ENCODE measurements at regions not wholly inside any gene's neighbourhood (a gene's known extent, or its start where the extent isn't known, plus 50 kb on each side); places are given as distances from the start of the nearest gene placed in this dataset.

DNA sequence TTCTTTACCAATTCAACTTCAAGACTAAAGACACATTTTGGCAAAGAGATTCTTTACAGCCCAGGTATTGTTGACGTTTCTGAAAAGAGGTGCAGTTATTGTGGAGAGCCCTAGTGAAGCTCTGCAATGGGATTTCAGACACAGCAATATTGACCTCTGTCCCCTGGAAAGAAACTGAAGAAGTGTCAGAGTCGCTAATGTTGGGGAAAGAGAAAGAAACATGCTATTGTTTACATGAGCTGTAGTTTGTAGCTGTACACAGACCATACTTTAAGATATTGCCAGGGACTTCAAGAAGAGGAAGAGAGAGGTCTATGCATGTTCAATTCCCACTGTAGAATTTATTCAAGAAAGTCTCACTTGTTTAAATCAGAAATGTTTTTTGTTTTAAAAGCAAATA, 497.3 kb upstream of the BOD1L1 start:
- Histone ChIP-seq H3K27ac (ENCODE audit: low read length) (no peak overlapping the region), H3K4me2 (ENCODE audit: low read depth, low read length) (no peak overlapping the region), H3K9ac (ENCODE audit: low read length) (no peak overlapping the region)

DNA sequence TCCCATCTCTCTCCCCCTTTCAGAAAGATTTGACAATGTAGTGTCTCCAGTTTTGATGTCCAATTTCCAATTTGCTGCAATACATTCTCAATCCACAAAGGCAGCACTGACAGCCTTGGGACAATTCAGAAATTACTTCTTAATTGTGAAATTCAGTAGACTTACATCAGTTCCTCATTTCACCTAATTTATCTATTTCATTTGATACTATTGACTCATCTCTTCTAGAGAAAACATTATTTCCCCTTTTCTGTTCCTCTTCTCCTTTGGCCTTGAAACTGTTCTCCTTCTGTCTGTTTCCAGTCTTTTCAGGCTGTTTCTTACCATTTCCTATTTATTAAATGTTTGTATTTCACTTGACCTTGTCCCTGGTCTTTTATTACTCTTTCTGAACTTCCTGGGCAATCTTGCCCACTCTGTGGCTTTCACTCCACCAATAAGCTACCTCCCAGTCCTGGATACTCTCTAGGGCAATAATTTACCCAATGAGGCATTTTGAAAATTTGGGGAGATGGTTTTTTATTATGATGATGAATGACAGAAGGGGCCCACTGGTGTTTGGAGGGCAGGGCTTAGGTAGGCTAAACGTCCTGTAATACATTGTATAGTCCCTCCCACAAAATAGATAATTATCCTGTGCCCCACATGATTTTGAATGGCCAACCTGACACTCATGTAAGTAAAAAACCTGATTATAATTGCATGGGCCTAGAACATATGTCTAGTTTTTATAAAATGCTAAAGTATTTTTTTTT, 498.0 kb upstream of the BOD1L1 start:
- Histone ChIP-seq H3K9me3 (replicated peaks; ENCODE audit: insufficient read depth, low read length) (no peaks in the 10 kb centered on the region), H3K36me3 (replicated peaks; ENCODE audit: insufficient read depth, low read length) (no peaks in the 10 kb centered on the region)

More for the DNA sequence above, 497.3 kb upstream of the BOD1L1 start:
- Histone ChIP-seq H3F3A (ENCODE audit: insufficient read depth, low read length) (no peaks in the 10 kb centered on the region), H3K36me3 (replicated peaks; ENCODE audit: insufficient read depth, low read length) (no peaks in the 10 kb centered on the region), H3K4me3 (ENCODE audit: low read length) (no peak overlapping the region), H2AFZ (ENCODE audit: low read length) (no peak overlapping the region), H3K79me2 (ENCODE audit: low read length) (no peaks in the 10 kb centered on the region), H4K20me1 (ENCODE audit: insufficient read depth, low read length) (no peaks in the 10 kb centered on the region), H3K4me1 (ENCODE audit: low read length) (no peaks in the 10 kb centered on the region; the same call in 1 of the 2 replicates), H3K9me2 (replicated peaks; ENCODE audit: insufficient read depth, low read length) (no peaks in the 10 kb centered on the region), H3K27me3 (replicated peaks; ENCODE audit: insufficient read depth, low read length) (no peaks in the 10 kb centered on the region), H3K9me3 (replicated peaks; ENCODE audit: insufficient read depth, low read length) (no peaks in the 10 kb centered on the region)
- TF ChIP-seq EZH2phosphoT487 (IDR thresholded peaks at IDR 0.05; ENCODE audit: low read length) = no peak
- TF ChIP-seq, protein P1, sequence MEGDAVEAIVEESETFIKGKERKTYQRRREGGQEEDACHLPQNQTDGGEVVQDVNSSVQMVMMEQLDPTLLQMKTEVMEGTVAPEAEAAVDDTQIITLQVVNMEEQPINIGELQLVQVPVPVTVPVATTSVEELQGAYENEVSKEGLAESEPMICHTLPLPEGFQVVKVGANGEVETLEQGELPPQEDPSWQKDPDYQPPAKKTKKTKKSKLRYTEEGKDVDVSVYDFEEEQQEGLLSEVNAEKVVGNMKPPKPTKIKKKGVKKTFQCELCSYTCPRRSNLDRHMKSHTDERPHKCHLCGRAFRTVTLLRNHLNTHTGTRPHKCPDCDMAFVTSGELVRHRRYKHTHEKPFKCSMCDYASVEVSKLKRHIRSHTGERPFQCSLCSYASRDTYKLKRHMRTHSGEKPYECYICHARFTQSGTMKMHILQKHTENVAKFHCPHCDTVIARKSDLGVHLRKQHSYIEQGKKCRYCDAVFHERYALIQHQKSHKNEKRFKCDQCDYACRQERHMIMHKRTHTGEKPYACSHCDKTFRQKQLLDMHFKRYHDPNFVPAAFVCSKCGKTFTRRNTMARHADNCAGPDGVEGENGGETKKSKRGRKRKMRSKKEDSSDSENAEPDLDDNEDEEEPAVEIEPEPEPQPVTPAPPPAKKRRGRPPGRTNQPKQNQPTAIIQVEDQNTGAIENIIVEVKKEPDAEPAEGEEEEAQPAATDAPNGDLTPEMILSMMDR (IDR thresholded peaks at IDR 0.05; ENCODE audit: low read length) = no peak
- no peak for TF ChIP-seq EZH2 (optimal IDR thresholded peaks at IDR 0.05; ENCODE audit: low read depth, low read length)
- no peak for DNase-seq

DNA sequence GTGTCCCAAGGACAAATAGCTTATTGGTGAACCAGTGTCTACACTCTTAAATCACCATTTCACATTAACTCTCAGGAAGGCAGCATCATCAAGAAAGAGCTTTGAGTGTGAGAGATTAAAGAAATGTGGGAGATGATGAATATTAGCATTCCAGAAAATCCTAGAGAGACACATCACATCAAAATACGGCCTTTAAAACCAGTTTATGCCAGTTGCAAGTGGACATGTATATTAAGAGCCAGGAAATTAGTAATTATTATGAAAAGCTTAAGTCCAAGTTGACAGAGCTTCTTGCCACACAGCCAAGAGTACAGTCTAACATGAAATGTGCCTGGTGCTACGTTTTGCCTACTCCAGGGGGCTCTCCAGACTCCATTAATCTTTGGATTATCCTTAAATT, 503.0 kb upstream of the BOD1L1 start:
- Histone ChIP-seq H3K36me3 (replicated peaks; ENCODE audit: insufficient read depth, low read length) (no peaks in the 10 kb centered on the region), H4K20me1 (ENCODE audit: insufficient read depth, low read length) (no peaks in the 10 kb centered on the region)
- DNase-seq = no peak

More for the DNA sequence above, 498.0 kb upstream of the BOD1L1 start:
- no peak overlapping the region for H2AFZ ChIP-seq (ENCODE audit: low read length)
- no peak for DNase-seq
- no peak overlapping the region for H3K9ac ChIP-seq (ENCODE audit: low read length)
- no peaks in the 10 kb centered on the region for H3F3A ChIP-seq (ENCODE audit: insufficient read depth, low read length)
- no peaks in the 10 kb centered on the region for H3K27me3 ChIP-seq (replicated peaks; ENCODE audit: insufficient read depth, low read length)
- no peak overlapping the region for H3K4me3 ChIP-seq (ENCODE audit: low read length)
- no peaks in the 10 kb centered on the region for H3K9me2 ChIP-seq (replicated peaks; ENCODE audit: insufficient read depth, low read length)
- no peaks in the 10 kb centered on the region for H3K79me2 ChIP-seq (ENCODE audit: low read length)
- TF ChIP-seq, protein P1 (IDR thresholded peaks at IDR 0.05; ENCODE audit: low read length) = no peak
- no peak for TF ChIP-seq EZH2phosphoT487 (IDR thresholded peaks at IDR 0.05; ENCODE audit: low read length)
- no peak for TF ChIP-seq EZH2 (optimal IDR thresholded peaks at IDR 0.05; ENCODE audit: low read depth, low read length)
- H3K4me2 ChIP-seq (ENCODE audit: low read depth, low read length) = no peak overlapping the region
- H3K4me1 ChIP-seq (ENCODE audit: low read length) = no peaks in the 10 kb centered on the region; the same call in 1 of the 2 replicates
- H4K20me1 ChIP-seq (ENCODE audit: insufficient read depth, low read length) = no peaks in the 10 kb centered on the region
- H3K27ac ChIP-seq (ENCODE audit: low read length) = no peak overlapping the region

More for the DNA sequence above, 503.0 kb upstream of the BOD1L1 start:
- Histone ChIP-seq H3K9ac (ENCODE audit: low read length) (no peak overlapping the region), H3K4me2 (ENCODE audit: low read depth, low read length) (no peak overlapping the region), H2AFZ (ENCODE audit: low read length) (no peak overlapping the region), H3K27me3 (replicated peaks; ENCODE audit: insufficient read depth, low read length) (no peaks in the 10 kb centered on the region), H3K4me1 (ENCODE audit: low read length) (no peaks in the 10 kb centered on the region; the same call in 1 of the 2 replicates), H3K4me3 (ENCODE audit: low read length) (no peak overlapping the region), H3K79me2 (ENCODE audit: low read length) (no peaks in the 10 kb centered on the region), H3K9me2 (replicated peaks; ENCODE audit: insufficient read depth, low read length) (no peaks in the 10 kb centered on the region), H3K27ac (ENCODE audit: low read length) (no peak overlapping the region), H3K9me3 (replicated peaks; ENCODE audit: insufficient read depth, low read length) (no peaks in the 10 kb centered on the region), H3F3A (ENCODE audit: insufficient read depth, low read length) (no peaks in the 10 kb centered on the region)
- TF ChIP-seq EZH2phosphoT487 (IDR thresholded peaks at IDR 0.05; ENCODE audit: low read length) (no peak), EZH2 (optimal IDR thresholded peaks at IDR 0.05; ENCODE audit: low read depth, low read length) (no peak)
- TF ChIP-seq, protein P1 (IDR thresholded peaks at IDR 0.05; ENCODE audit: low read length) = no peak

Data from MM.1S (cell line).